ENCODE measurements at regions not wholly inside any gene's neighbourhood (a gene's known extent, or its start where the extent isn't known, plus 50 kb on each side); places are given as distances from the start of the nearest gene placed in this dataset.

DNA sequence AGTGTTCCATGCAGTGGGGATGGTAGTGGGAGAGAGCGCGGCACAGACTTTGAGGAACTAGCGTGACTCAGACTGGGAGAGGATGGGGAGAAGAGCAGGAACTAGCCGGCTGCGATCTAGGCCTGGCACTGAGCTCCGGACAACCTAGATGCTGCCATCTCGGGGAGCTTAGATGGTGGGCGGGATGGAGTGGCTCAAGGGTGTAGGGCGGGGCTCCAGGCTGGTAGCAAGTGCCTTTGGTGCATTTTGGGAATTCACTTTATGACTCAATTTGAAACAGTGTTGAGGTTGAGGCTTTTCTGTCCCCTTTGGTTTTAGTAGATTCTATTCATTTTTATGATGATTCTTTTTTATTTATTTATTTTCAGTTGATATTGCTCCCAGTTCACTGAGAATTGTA is 185.3 kb upstream of the GPR26 start:
- no peaks in the 10 kb centered on the region for H3K79me1 ChIP-seq (replicated peaks; ENCODE audit: low read length, poor library complexity, severe bottlenecking)
- H3K4me3 ChIP-seq (ENCODE audit: insufficient read depth in 1 of 2, low read depth in 1 of 2, low read length in 2 of 2): no peak overlapping the region
- DNase-seq: no peak
- no peak overlapping the region for H2AK5ac ChIP-seq (ENCODE audit: low read length, severe bottlenecking)
- H3K18ac ChIP-seq (ENCODE audit: low read depth in 1 of 2, low read length in 2 of 2): no peak overlapping the region
- peaks cover 0 to 8% of the 10 kb centered on the region in 2 experiments for H3K27me3 ChIP-seq (ENCODE audit: control insufficient read depth in 1 of 2, insufficient read depth in 1 of 2, low read length in 2 of 2)
- no peak overlapping the region for H2BK12ac ChIP-seq (ENCODE audit: low read length in 2 of 2)
- H2BK5ac ChIP-seq (ENCODE audit: low read depth, low read length, poor library complexity, severe bottlenecking): no peak overlapping the region
- H2BK120ac ChIP-seq (ENCODE audit: low read depth, low read length): no peak overlapping the region
- no peak overlapping the region for H3K9ac ChIP-seq (ENCODE audit: low read length)
- H3K14ac ChIP-seq (ENCODE audit: low read length in 2 of 2): no peak overlapping the region
- H4K8ac ChIP-seq (ENCODE audit: low read length): no peak overlapping the region
- H3K4me2 ChIP-seq (ENCODE audit: low read length, poor library complexity, severe bottlenecking): no peak overlapping the region
- no peaks in the 10 kb centered on the region for H3K9me3 ChIP-seq (ENCODE audit: control insufficient read depth, low read length)
- no peak overlapping the region for H3K4ac ChIP-seq (ENCODE audit: low read depth in 1 of 2, low read length in 2 of 2)
- no peak overlapping the region for H2BK15ac ChIP-seq (ENCODE audit: low read depth, poor library complexity, severe bottlenecking)
- no peak overlapping the region for H2AFZ ChIP-seq (ENCODE audit: low read depth, low read length)
- H3K36me3 ChIP-seq (ENCODE audit: control insufficient read depth in 1 of 2, insufficient read depth in 2 of 2, low read depth in 1 of 2, low read length in 2 of 2): no peaks in the 10 kb centered on the region
- no peak overlapping the region for H4K91ac ChIP-seq (ENCODE audit: low read length)
- H3K23ac ChIP-seq (ENCODE audit: low read length in 2 of 2): no peak overlapping the region
- 92% methylated on average over 9 of the region's 9 CpGs for WGBS
- H3K27ac ChIP-seq (ENCODE audit: low read length, poor library complexity, severe bottlenecking): no peak overlapping the region
- H3K4me1 ChIP-seq (ENCODE audit: control insufficient read depth, insufficient read depth, low read depth, low read length): no peaks in the 10 kb centered on the region

DNA sequence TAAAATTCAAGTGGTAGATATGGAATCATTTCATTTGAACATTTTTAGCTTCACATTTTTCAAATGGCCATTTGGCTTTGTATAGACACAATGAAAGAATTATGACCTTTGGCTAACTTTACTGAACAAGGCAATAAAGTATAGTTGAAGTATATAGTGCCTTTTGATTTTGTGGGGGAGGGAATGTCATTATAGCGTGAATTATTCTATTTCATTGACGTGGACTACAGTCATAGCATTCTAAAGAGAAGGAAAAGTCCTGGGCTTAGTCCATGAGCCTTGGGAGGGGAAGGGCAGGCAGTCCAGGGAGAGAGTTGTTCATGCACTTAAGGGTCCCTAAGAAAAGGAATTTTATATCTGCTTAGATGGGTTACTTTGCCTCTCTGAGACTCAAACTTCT is 181.4 kb upstream of the GPR26 start:
- Histone ChIP-seq H3K4me1 (ENCODE audit: control insufficient read depth, insufficient read depth, low read depth, low read length) (no peaks in the 10 kb centered on the region), H3K4me3 (ENCODE audit: insufficient read depth in 1 of 2, low read depth in 1 of 2, low read length in 2 of 2) (no peak overlapping the region), H3K4ac (ENCODE audit: low read depth in 1 of 2, low read length in 2 of 2) (no peak overlapping the region), H3K4me2 (ENCODE audit: low read length, poor library complexity, severe bottlenecking) (no peak overlapping the region), H3K36me3 (ENCODE audit: control insufficient read depth in 1 of 2, insufficient read depth in 2 of 2, low read depth in 1 of 2, low read length in 2 of 2) (no peaks in the 10 kb centered on the region), H3K9me3 (ENCODE audit: control insufficient read depth, low read length) (peaks cover 5% of the 10 kb centered on the region), H3K27ac (ENCODE audit: low read length, poor library complexity, severe bottlenecking) (no peak overlapping the region), H4K91ac (ENCODE audit: low read length) (no peak overlapping the region), H2BK120ac (ENCODE audit: low read depth, low read length) (no peak overlapping the region), H2AFZ (ENCODE audit: low read depth, low read length) (no peak overlapping the region), H3K79me1 (replicated peaks; ENCODE audit: low read length, poor library complexity, severe bottlenecking) (no peaks in the 10 kb centered on the region), H3K9ac (ENCODE audit: low read length) (no peak overlapping the region), H2BK5ac (ENCODE audit: low read depth, low read length, poor library complexity, severe bottlenecking) (no peak overlapping the region), H3K27me3 (ENCODE audit: control insufficient read depth in 1 of 2, insufficient read depth in 1 of 2, low read length in 2 of 2) (peaks cover 0 to 4% of the 10 kb centered on the region in 2 experiments), H2BK15ac (ENCODE audit: low read depth, poor library complexity, severe bottlenecking) (no peak overlapping the region), H2AK5ac (ENCODE audit: low read length, severe bottlenecking) (no peak overlapping the region), H3K14ac (ENCODE audit: low read length in 2 of 2) (no peak overlapping the region), H2BK12ac (ENCODE audit: low read length in 2 of 2) (no peak overlapping the region), H3K18ac (ENCODE audit: low read depth in 1 of 2, low read length in 2 of 2) (no peak overlapping the region), H3K23ac (ENCODE audit: low read length in 2 of 2) (no peak overlapping the region), H4K8ac (ENCODE audit: low read length) (no peak overlapping the region)
- no peak for DNase-seq
- WGBS: 67% methylated on average over 2 of the region's 2 CpGs

DNA sequence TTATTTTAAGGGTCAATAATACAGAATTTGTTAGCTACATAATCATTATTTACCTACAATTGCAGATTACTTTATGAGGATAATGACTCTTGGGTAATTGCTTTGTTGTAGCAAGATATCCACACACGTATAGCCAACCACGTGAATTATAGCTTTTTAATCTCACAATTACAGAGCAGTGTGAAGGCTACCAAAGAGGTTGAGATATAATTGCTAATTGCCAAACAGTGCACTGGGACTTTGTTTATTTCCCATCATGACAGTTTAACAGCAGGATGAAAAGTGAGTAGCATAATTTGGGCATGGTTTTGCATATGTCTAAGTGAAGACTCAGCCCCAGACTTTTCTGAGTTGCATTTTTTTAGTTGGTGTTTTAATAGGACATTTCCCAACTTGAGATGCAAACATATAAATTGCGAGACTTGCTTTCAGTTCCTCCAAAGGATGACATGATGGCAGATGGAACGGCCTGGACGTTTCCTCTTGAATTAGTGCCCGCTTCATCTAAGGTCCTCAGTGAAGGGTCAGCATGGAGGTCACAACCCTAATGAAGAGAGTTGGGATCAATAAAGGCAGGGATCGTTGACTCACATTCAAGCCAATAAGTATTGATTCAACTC is 180.7 kb upstream of the GPR26 start:
- peaks cover 0 to 3% of the 10 kb centered on the region in 2 experiments for H3K27me3 ChIP-seq (ENCODE audit: control insufficient read depth in 1 of 2, insufficient read depth in 1 of 2, low read length in 2 of 2)
- H3K4me2 ChIP-seq (ENCODE audit: low read length, poor library complexity, severe bottlenecking): no peak overlapping the region
- no peak overlapping the region for H2BK5ac ChIP-seq (ENCODE audit: low read depth, low read length, poor library complexity, severe bottlenecking)
- no peaks in the 10 kb centered on the region for H3K79me1 ChIP-seq (replicated peaks; ENCODE audit: low read length, poor library complexity, severe bottlenecking)
- no peak overlapping the region for H2AFZ ChIP-seq (ENCODE audit: low read depth, low read length)
- no peak overlapping the region for H3K4me3 ChIP-seq (ENCODE audit: insufficient read depth in 1 of 2, low read depth in 1 of 2, low read length in 2 of 2)
- H3K23ac ChIP-seq (ENCODE audit: low read length in 2 of 2): no peak overlapping the region
- H3K18ac ChIP-seq (ENCODE audit: low read depth in 1 of 2, low read length in 2 of 2): no peak overlapping the region
- H2BK15ac ChIP-seq (ENCODE audit: low read depth, poor library complexity, severe bottlenecking): no peak overlapping the region
- H3K4me1 ChIP-seq (ENCODE audit: control insufficient read depth, insufficient read depth, low read depth, low read length): no peaks in the 10 kb centered on the region
- no peak overlapping the region for H3K9ac ChIP-seq (ENCODE audit: low read length)
- no peak overlapping the region for H4K8ac ChIP-seq (ENCODE audit: low read length)
- WGBS: 79% methylated on average over 5 of the region's 7 CpGs
- H2BK12ac ChIP-seq (ENCODE audit: low read length in 2 of 2): no peak overlapping the region
- peaks cover 5% of the 10 kb centered on the region for H3K9me3 ChIP-seq (ENCODE audit: control insufficient read depth, low read length)
- no peak overlapping the region for H2AK5ac ChIP-seq (ENCODE audit: low read length, severe bottlenecking)
- no peak overlapping the region for H3K14ac ChIP-seq (ENCODE audit: low read length in 2 of 2)
- DNase-seq: no peak
- H3K27ac ChIP-seq (ENCODE audit: low read length, poor library complexity, severe bottlenecking): no peak overlapping the region
- no peak overlapping the region for H2BK120ac ChIP-seq (ENCODE audit: low read depth, low read length)
- H4K91ac ChIP-seq (ENCODE audit: low read length): no peak overlapping the region
- H3K4ac ChIP-seq (ENCODE audit: low read depth in 1 of 2, low read length in 2 of 2): no peak overlapping the region
- no peaks in the 10 kb centered on the region for H3K36me3 ChIP-seq (ENCODE audit: control insufficient read depth in 1 of 2, insufficient read depth in 2 of 2, low read depth in 1 of 2, low read length in 2 of 2)

GRCh38 chr10:123488436-123488835 is 177.7 kb upstream of the GPR26 start:
- H3K4me1 ChIP-seq (ENCODE audit: control insufficient read depth, insufficient read depth, low read depth, low read length): no peaks in the 10 kb centered on the region
- H3K4me3 ChIP-seq (ENCODE audit: insufficient read depth in 1 of 2, low read depth in 1 of 2, low read length in 2 of 2): no peak overlapping the region
- no peaks in the 10 kb centered on the region for H3K36me3 ChIP-seq (ENCODE audit: control insufficient read depth in 1 of 2, insufficient read depth in 2 of 2, low read depth in 1 of 2, low read length in 2 of 2)
- no peak for DNase-seq
- no peak overlapping the region for H3K4me2 ChIP-seq (ENCODE audit: low read length, poor library complexity, severe bottlenecking)
- H3K23ac ChIP-seq (ENCODE audit: low read length in 2 of 2): no peak overlapping the region
- peaks cover 5% of the 10 kb centered on the region for H3K9me3 ChIP-seq (ENCODE audit: control insufficient read depth, low read length)
- no peak overlapping the region for H3K14ac ChIP-seq (ENCODE audit: low read length in 2 of 2)
- H2BK15ac ChIP-seq (ENCODE audit: low read depth, poor library complexity, severe bottlenecking): no peak overlapping the region
- H3K9ac ChIP-seq (ENCODE audit: low read length): no peak overlapping the region
- no peak overlapping the region for H2AK5ac ChIP-seq (ENCODE audit: low read length, severe bottlenecking)
- no peak overlapping the region for H4K8ac ChIP-seq (ENCODE audit: low read length)
- no peak overlapping the region for H3K4ac ChIP-seq (ENCODE audit: low read depth in 1 of 2, low read length in 2 of 2)
- H2BK12ac ChIP-seq (ENCODE audit: low read length in 2 of 2): no peak overlapping the region
- H4K91ac ChIP-seq (ENCODE audit: low read length): no peak overlapping the region
- no peak overlapping the region for H2AFZ ChIP-seq (ENCODE audit: low read depth, low read length)
- no peaks in the 10 kb centered on the region for H3K79me1 ChIP-seq (replicated peaks; ENCODE audit: low read length, poor library complexity, severe bottlenecking)
- 78% methylated on average over 4 of the region's 4 CpGs for WGBS
- H2BK5ac ChIP-seq (ENCODE audit: low read depth, low read length, poor library complexity, severe bottlenecking): no peak overlapping the region
- peaks cover 0 to 8% of the 10 kb centered on the region in 2 experiments for H3K27me3 ChIP-seq (ENCODE audit: control insufficient read depth in 1 of 2, insufficient read depth in 1 of 2, low read length in 2 of 2)
- H2BK120ac ChIP-seq (ENCODE audit: low read depth, low read length): no peak overlapping the region
- no peak overlapping the region for H3K27ac ChIP-seq (ENCODE audit: low read length, poor library complexity, severe bottlenecking)
- H3K18ac ChIP-seq (ENCODE audit: low read depth in 1 of 2, low read length in 2 of 2): no peak overlapping the region

Data from mesenchymal stem cell (in vitro differentiated cells and primary cell).